Stomach (tissue), 8 donors: ENCODE measurements at regions not wholly inside any gene's neighbourhood (a gene's known extent, or its start where the extent isn't known, plus 50 kb on each side); places are given as distances from the start of the nearest gene placed in this dataset.

ENCODE experiments used
- DNase-seq, 2 donors: peaks; one replicate each; pipeline versions ENCODE4 v3.0.0 to v3.0.0-alpha.2; 2013 to 2019
- H3K27ac ChIP-seq, 5 donors: fragments of 200-600 bp in 4 of 5; sonication (generic) in 4 of 5; one replicate each; pipeline ENCODE4 v1.5.1; 2013 to 2019; ENCODE audit warnings: mild to moderate bottlenecking in 1 of 5, moderate library complexity in 1 of 5
- H3K27me3 ChIP-seq, 3 donors: fragments of 200-600 bp; sonication (generic); one replicate each; pipeline ENCODE4 v1.5.1; 2017 to 2019; ENCODE audit warnings: mixed run types in 1 of 3
- H3K36me3 ChIP-seq, 4 donors: fragments of 200-600 bp; sonication (generic); 1 replicate in 3 of 4; 2 replicates in 1 of 4; pipeline ENCODE4 v1.5.1; 2016 to 2019
- H3K4me1 ChIP-seq, 4 donors: fragments of 200-600 bp; sonication (generic); one replicate each; pipeline ENCODE4 v1.5.1; 2016 to 2019
- H3K4me3 ChIP-seq, 4 donors: fragments of 200-600 bp; sonication (generic) in 3 of 4; one replicate each; pipeline ENCODE4 v1.5.1; 2016 to 2019; ENCODE audit warnings: mild to moderate bottlenecking in 1 of 4
- H3K9me3 ChIP-seq, 4 donors: fragments of 200-600 bp; sonication (generic); one replicate each; pipeline ENCODE4 v1.5.1; 2016 to 2019
- EP300 ChIP-seq: sonication (generic); formaldehyde crosslinking; IDR thresholded peaks from one replicate; pipeline ENCODE4 v1.6.1; 2017; ENCODE audit warnings: antibody characterized with exemption
- POLR2A ChIP-seq, 4 donors: fragments of 450-650 bp; IDR thresholded peaks; one replicate each; pipeline ENCODE4 v1.6.1; 2016; ENCODE audit warnings: antibody characterized with exemption in 4 of 4, control low read depth in 2 of 4, mild to moderate bottlenecking in 1 of 4, moderate library complexity in 1 of 4
- POLR2AphosphoS5 ChIP-seq, 3 donors: sonication (generic); formaldehyde crosslinking; IDR thresholded peaks; one replicate each; pipeline ENCODE4 v1.6.1; 2016; ENCODE audit warnings: antibody characterized with exemption in 3 of 3
- whole genome bisulfite sequencing, 5 donors: extraction: QIAGEN DNeasy Blood & Tissue Kit in 3 of 5; methylation state at CpG; one replicate each; pipeline versions ENCODE4 v1.1.5 to v1.1.7; 2013 to 2018; 5-methylcytosine and 5-hydroxymethylcytosine counted together
- intact Hi-C: fragments of 100-400 bp; cut with DNase I; formaldehyde crosslinking; loops from one replicate; pipeline ENCODE4 v1.15.1; 2023; ENCODE audit warnings: low total_unique reads
- TF ChIP-seq, protein P1 (sequence below), 7 experiments: fragments of 450-650 bp in 4 of 7; fragments of 200-600 bp in 3 of 7; sonication (generic) in 3 of 7; IDR thresholded peaks; one replicate each; pipeline ENCODE4 v1.5.1; 2016 to 2019; ENCODE audit warnings: antibody characterized with exemption in 7 of 7, control low read depth in 2 of 7, mild to moderate bottlenecking in 1 of 7
- donor health status: healthy with polysubstance abuse.
- donor health status: Bipolar disorder and iron deficiency.
- donor health status: healthy.

DNA sequence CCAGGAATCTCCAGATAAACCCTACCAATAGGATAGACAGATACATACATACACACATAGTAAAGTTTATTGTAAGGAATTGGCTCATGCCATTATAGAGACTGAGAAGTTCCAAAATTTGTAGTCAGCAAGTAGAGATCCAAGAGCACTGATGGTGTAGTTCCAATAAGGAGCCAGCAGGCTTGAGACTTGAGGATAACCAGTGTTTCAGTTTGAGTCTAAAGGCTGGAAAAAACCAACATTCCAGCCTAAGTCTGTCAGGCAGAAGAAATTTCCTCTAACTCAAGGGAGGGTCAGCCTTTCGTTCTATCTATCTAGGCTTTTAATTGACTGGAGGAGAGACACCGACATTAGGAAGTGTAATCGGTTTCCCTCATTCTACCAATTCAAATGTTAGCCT lies 110.2 kb upstream of the TSHZ3 start:
- TF ChIP-seq, protein P1, sequence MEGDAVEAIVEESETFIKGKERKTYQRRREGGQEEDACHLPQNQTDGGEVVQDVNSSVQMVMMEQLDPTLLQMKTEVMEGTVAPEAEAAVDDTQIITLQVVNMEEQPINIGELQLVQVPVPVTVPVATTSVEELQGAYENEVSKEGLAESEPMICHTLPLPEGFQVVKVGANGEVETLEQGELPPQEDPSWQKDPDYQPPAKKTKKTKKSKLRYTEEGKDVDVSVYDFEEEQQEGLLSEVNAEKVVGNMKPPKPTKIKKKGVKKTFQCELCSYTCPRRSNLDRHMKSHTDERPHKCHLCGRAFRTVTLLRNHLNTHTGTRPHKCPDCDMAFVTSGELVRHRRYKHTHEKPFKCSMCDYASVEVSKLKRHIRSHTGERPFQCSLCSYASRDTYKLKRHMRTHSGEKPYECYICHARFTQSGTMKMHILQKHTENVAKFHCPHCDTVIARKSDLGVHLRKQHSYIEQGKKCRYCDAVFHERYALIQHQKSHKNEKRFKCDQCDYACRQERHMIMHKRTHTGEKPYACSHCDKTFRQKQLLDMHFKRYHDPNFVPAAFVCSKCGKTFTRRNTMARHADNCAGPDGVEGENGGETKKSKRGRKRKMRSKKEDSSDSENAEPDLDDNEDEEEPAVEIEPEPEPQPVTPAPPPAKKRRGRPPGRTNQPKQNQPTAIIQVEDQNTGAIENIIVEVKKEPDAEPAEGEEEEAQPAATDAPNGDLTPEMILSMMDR (IDR thresholded peaks at IDR 0.05): no peak
- no peak for TF ChIP-seq POLR2A (IDR thresholded peaks at IDR 0.05)
- no peak for TF ChIP-seq EP300
- no peak for TF ChIP-seq POLR2AphosphoS5 (IDR thresholded peaks at IDR 0.05)
- H3K36me3 ChIP-seq: no peaks in the 10 kb centered on the region
- no peaks in the 10 kb centered on the region for H3K9me3 ChIP-seq
- no peak overlapping the region for H3K4me3 ChIP-seq
- no peak overlapping the region for H3K27ac ChIP-seq
- H3K4me1 ChIP-seq: no peaks in the 10 kb centered on the region
- intact Hi-C loops: no loop called here
- DNase-seq: no peak
- H3K27me3 ChIP-seq: no peaks in the 10 kb centered on the region
- 88 to 93% (median 92%) methylated on average over 3 of the region's 3 CpGs for WGBS, 5 donors

DNA sequence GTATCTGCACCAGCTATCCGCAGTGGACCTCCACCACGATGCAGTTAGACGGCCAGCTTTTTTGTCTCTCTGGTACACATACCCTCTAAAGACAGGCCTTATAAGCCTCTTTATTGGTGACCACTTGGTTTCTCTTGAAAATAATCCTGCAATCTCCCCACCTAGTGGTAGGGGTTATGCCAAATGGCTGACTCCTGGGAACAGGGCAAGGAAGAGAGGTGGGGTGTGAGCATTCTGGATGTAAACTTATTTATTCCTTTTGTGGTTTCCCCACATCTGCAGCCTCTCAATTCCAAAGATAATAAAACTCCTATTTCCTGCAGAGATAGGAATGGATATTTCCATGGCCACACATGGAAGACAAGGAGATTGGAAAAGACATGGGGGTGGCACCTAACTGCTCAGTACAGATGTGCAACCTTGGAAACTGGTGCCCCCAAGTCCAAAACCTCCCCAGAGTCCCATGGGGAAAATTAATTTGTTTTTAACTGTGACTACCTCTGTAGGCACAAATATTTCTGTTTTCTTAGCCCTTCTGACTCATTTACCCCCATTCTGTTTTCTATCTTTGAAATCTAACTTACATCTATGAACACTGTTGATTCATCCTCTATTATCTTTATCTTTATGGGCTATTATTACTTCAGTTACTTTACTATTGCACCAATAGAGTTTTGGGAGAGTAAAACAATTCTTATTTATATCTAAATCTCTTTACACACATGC lies 112.7 kb upstream of the TSHZ3 start:
- no peak for DNase-seq
- no peak for TF ChIP-seq POLR2AphosphoS5 (IDR thresholded peaks at IDR 0.05)
- peaks cover 0 to 7% (median 0%) of the 10 kb centered on the region in 4 donors for H3K9me3 ChIP-seq
- intact Hi-C loops: no loop called here
- H3K4me3 ChIP-seq: no peak overlapping the region
- no peaks in the 10 kb centered on the region for H3K27me3 ChIP-seq
- no peaks in the 10 kb centered on the region for H3K36me3 ChIP-seq
- no peaks in the 10 kb centered on the region for H3K4me1 ChIP-seq
- H3K27ac ChIP-seq: no peak overlapping the region
- WGBS, 5 donors: 87 to 95% (median 92%) methylated on average over 3 of the region's 3 CpGs

DNA sequence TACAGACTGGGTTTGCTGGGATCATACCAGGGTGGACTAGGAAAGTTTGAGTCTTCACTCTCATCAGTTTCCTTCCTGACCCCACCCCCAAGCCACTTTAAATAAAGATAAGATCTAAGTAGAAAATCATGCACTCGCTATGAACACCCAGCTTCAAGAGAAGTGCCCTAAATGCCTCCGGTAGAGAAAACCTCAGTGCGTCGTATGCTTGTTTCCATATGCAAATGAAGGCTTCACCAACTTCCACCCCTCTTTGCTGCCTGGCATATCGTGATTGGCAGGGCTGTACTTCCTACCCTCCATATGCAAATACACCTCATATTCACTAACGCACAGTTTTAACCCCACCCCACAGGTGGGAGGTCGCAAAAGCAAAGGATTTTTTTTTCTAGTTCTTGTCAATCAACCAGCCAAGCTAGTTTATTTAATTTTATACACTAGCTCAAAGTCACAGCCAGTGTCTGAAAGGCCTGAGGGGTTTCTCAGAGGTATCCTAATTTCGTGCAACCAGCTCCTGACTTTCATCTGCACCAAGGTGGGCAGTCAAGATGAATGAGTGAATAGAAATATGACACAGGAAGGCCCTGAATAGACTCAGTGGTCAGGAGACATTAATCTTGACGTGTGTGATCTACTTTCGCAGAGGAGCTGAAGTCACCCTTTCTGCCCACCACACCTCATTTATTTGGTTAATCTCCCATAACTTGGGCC lies 121.1 kb upstream of the TSHZ3 start:
- H3K4me1 ChIP-seq: no peaks in the 10 kb centered on the region
- H3K36me3 ChIP-seq: no peaks in the 10 kb centered on the region
- no peak for TF ChIP-seq POLR2A (IDR thresholded peaks at IDR 0.05)
- no peak for TF ChIP-seq POLR2AphosphoS5 (IDR thresholded peaks at IDR 0.05)
- no peak for TF ChIP-seq EP300
- TF ChIP-seq, protein P1 (IDR thresholded peaks at IDR 0.05): no peak
- WGBS, 5 donors: 65 to 79% (median 77%) methylated on average over 10 of the region's 10 CpGs
- no peak overlapping the region for H3K27ac ChIP-seq
- peaks cover 0 to 6% (median 0%) of the 10 kb centered on the region in 3 donors for H3K27me3 ChIP-seq
- H3K9me3 ChIP-seq: peaks cover 0 to 7% (median 0%) of the 10 kb centered on the region in 4 donors
- DNase-seq: no peak
- intact Hi-C loops: no loop called here
- H3K4me3 ChIP-seq: no peak overlapping the region

DNA sequence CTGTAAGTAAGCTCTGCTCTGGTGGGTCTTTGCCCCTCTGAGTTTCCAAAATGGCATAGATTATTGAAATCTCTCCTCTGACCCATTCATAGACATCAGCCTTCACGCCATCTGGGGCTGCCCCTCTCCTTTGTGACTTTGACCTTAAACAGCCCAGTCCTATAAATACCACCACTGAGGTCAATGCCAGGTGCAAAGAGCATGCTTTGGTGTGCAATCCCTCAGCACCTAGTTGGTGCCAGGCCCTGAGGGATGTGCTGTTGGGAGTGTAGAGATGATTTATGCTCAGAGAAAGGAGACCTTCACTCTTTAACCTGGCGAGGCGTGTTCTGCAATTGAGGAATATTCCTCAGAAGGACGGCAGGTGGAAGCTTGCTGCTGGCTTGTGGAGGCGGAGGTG lies 121.7 kb upstream of the TSHZ3 start:
- TF ChIP-seq, protein P1 (IDR thresholded peaks at IDR 0.05): no peak
- TF ChIP-seq POLR2AphosphoS5 (IDR thresholded peaks at IDR 0.05) (no peak), POLR2A (IDR thresholded peaks at IDR 0.05) (no peak), EP300 (no peak)
- Histone ChIP-seq H3K27me3 (peaks cover 0 to 6% (median 0%) of the 10 kb centered on the region in 3 donors), H3K4me1 (no peaks in the 10 kb centered on the region), H3K9me3 (peaks cover 0 to 3% (median 0%) of the 10 kb centered on the region in 4 donors), H3K4me3 (no peak overlapping the region), H3K27ac (no peak overlapping the region), H3K36me3 (no peaks in the 10 kb centered on the region)
- no peak for DNase-seq
- WGBS, 5 donors: 70 to 83% (median 78%) methylated on average over 5 of the region's 5 CpGs
- intact Hi-C loops: no loop called here

DNA sequence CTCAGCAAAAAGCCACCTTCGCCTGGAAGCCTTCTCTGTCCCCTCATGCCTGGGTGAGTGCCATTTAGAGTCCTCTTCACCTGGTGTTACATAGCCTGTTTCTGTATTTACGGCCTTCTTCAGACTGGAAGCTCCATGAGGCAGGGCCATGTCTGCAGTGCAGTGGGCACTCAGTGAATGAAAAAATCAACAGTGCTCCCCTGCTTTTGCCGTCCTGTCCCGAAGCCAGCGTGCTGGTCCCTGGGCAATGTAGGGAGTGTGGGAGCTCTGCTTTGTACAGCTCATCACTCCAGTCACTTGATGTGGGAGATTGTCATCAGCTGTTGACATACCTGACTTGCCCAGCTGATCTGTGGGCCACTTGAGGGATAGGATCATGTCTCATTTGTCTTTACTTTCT lies 129.0 kb upstream of the TSHZ3 start:
- TF ChIP-seq POLR2A (IDR thresholded peaks at IDR 0.05) (no peak), EP300 (no peak), POLR2AphosphoS5 (IDR thresholded peaks at IDR 0.05) (no peak)
- TF ChIP-seq, protein P1 (IDR thresholded peaks at IDR 0.05): no peak
- H3K4me3 ChIP-seq: no peak overlapping the region
- H3K9me3 ChIP-seq: peaks cover 0 to 4% (median 3%) of the 10 kb centered on the region in 4 donors
- H3K27ac ChIP-seq: no peak overlapping the region
- no peaks in the 10 kb centered on the region for H3K36me3 ChIP-seq
- 79 to 89% (median 86%) methylated on average over 5 of the region's 5 CpGs for WGBS, 5 donors
- no peak for DNase-seq
- intact Hi-C loops: no loop called here
- H3K27me3 ChIP-seq: no peaks in the 10 kb centered on the region
- H3K4me1 ChIP-seq: no peaks in the 10 kb centered on the region
